Esophagus squamous epithelium (tissue), 4 donors: ENCODE measurements at regions not wholly inside any gene's neighbourhood (a gene's known extent, or its start where the extent isn't known, plus 50 kb on each side); places are given as distances from the start of the nearest gene placed in this dataset.

Source experiments
- CTCF ChIP-seq, 6 experiments: fragments of 450-650 bp in 4 of 6; fragments of 200-600 bp in 2 of 6; sonication (generic) in 2 of 6; IDR thresholded peaks; one replicate each; pipeline ENCODE4 v1.5.1; 2016 to 2019; ENCODE audit warnings: antibody characterized with exemption in 6 of 6, mild to moderate bottlenecking in 4 of 6, moderate library complexity in 4 of 6
- POLR2A ChIP-seq, 4 donors: fragments of 450-650 bp; IDR thresholded peaks; one replicate each; pipeline ENCODE4 v1.6.1; 2017; ENCODE audit warnings: antibody characterized with exemption in 4 of 4, mild to moderate bottlenecking in 4 of 4, moderate library complexity in 3 of 4

DNA sequence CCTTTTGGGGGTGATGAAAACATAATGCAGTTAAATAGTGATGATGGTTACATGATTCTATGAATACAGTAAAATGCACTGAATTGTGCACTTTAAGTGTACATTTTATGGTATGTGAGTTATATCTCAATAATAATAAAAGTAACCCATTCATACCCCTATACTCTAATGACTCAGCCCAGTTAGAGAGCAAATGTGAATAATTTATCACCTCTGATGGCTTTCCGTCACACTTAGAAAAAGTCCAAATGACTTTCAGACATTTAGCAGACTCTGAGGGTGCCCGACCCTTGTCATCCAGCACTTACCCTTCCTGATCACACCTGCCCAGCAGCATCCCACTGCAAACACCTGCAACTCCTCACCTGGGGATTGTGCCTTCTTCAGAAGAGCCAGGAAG lies 148.1 kb upstream of the MAF start:
- no peak for TF ChIP-seq CTCF (IDR thresholded peaks at IDR 0.05)
- TF ChIP-seq POLR2A (IDR thresholded peaks at IDR 0.05), result no peak
